ENCODE measurements at regions not wholly inside any gene's neighbourhood (a gene's known extent, or its start where the extent isn't known, plus 50 kb on each side); places are given as distances from the start of the nearest gene placed in this dataset.

GRCh38 chr2:5839550-5839949, 147.4 kb downstream of the SOX11 start:
- Histone ChIP-seq H3K36me3 (no peaks in the 10 kb centered on the region), H3K9me3 (no peaks in the 10 kb centered on the region), H3K4me3 (no peak overlapping the region), H3K27ac (no peak overlapping the region), H3K27me3 (no peaks in the 10 kb centered on the region), H3K9ac (ENCODE audit: low read depth in 2 of 2, low read length in 2 of 2) (no peak overlapping the region), H3K4me1 (no peaks in the 10 kb centered on the region)
- no peak for TF ChIP-seq CTCF (IDR thresholded peaks at IDR 0.05)
- intact Hi-C loops (cut with DNase I) = no loop called here
- DNase-seq = no peak

- TF ChIP-seq CTCF (IDR thresholded peaks at IDR 0.05) = no peak
- no peak overlapping the region for H3K9ac ChIP-seq (ENCODE audit: low read depth in 2 of 2, low read length in 2 of 2)
- intact Hi-C loops (cut with DNase I) = no loop called here
- H3K27me3 ChIP-seq = no peaks in the 10 kb centered on the region
- H3K9me3 ChIP-seq = no peaks in the 10 kb centered on the region
- H3K27ac ChIP-seq = no peak overlapping the region
- no peaks in the 10 kb centered on the region for H3K36me3 ChIP-seq
- no peak overlapping the region for H3K4me3 ChIP-seq
- no peaks in the 10 kb centered on the region for H3K4me1 ChIP-seq
- DNase-seq = no peak
Measured at GRCh38 chr2:5841126-5841525, 148.9 kb downstream of the SOX11 start.

- Histone ChIP-seq H3K9me3 (no peaks in the 10 kb centered on the region), H3K4me1 (no peaks in the 10 kb centered on the region), H3K4me3 (no peak overlapping the region), H3K27ac (no peak overlapping the region), H3K9ac (ENCODE audit: low read depth in 2 of 2, low read length in 2 of 2) (no peak overlapping the region), H3K36me3 (no peaks in the 10 kb centered on the region), H3K27me3 (no peaks in the 10 kb centered on the region)
- DNase-seq = no peak
- TF ChIP-seq CTCF (IDR thresholded peaks at IDR 0.05) = no peak
- intact Hi-C loops (cut with DNase I) = no loop called here
Measured at GRCh38 chr2:5842326-5842725, 150.1 kb downstream of the SOX11 start.

- no peak for DNase-seq
- H3K36me3 ChIP-seq = no peaks in the 10 kb centered on the region
- no peak overlapping the region for H3K4me3 ChIP-seq
- no peaks in the 10 kb centered on the region for H3K27me3 ChIP-seq
- H3K9me3 ChIP-seq = no peaks in the 10 kb centered on the region
- intact Hi-C loops (cut with DNase I) = no loop called here
- H3K4me1 ChIP-seq = no peaks in the 10 kb centered on the region
- no peak for TF ChIP-seq CTCF (IDR thresholded peaks at IDR 0.05)
- H3K27ac ChIP-seq = no peak overlapping the region
- H3K9ac ChIP-seq (ENCODE audit: low read depth in 2 of 2, low read length in 2 of 2) = no peak overlapping the region
Measured at GRCh38 chr2:5845798-5846330, 153.7 kb downstream of the SOX11 start.

GRCh38 chr2:5846881-5847280, 154.7 kb downstream of the SOX11 start:
- no peak overlapping the region for H3K4me3 ChIP-seq
- no peak for TF ChIP-seq CTCF (IDR thresholded peaks at IDR 0.05)
- no peak overlapping the region for H3K9ac ChIP-seq (ENCODE audit: low read depth in 2 of 2, low read length in 2 of 2)
- H3K36me3 ChIP-seq = no peaks in the 10 kb centered on the region
- DNase-seq = no peak
- intact Hi-C loops (cut with DNase I) = no loop called here
- no peak overlapping the region for H3K27ac ChIP-seq
- no peaks in the 10 kb centered on the region for H3K9me3 ChIP-seq
- no peaks in the 10 kb centered on the region for H3K4me1 ChIP-seq
- no peaks in the 10 kb centered on the region for H3K27me3 ChIP-seq

GRCh38 chr2:5849562-5849961, 157.4 kb downstream of the SOX11 start:
- DNase-seq = no peak

More at GRCh38 chr2:5849562-5849961, 157.4 kb downstream of the SOX11 start:
- Histone ChIP-seq H3K36me3 (no peaks in the 10 kb centered on the region), H3K9ac (ENCODE audit: low read depth in 2 of 2, low read length in 2 of 2) (no peak overlapping the region), H3K4me3 (no peak overlapping the region), H3K27me3 (no peaks in the 10 kb centered on the region), H3K9me3 (no peaks in the 10 kb centered on the region), H3K27ac (no peak overlapping the region), H3K4me1 (no peaks in the 10 kb centered on the region)
- intact Hi-C loops (cut with DNase I) = no loop called here
- no peak for TF ChIP-seq CTCF (IDR thresholded peaks at IDR 0.05)
